OCI-LY3 (cell line): ENCODE measurements at regions not wholly inside any gene's neighbourhood (a gene's known extent, or its start where the extent isn't known, plus 50 kb on each side); places are given as distances from the start of the nearest gene placed in this dataset.

Experiments
- H2AFZ ChIP-seq: fragments of 200-600, 300-600 bp; shearing (Covaris generic); 2 replicates; pipeline ENCODE4 v1.6.0; 2014; ENCODE audit warnings: antibody characterized with exemption, low read depth, low read length
- H3K27ac ChIP-seq: fragments of 200-600, 300-600 bp; sonication (generic); 2 replicates; pipeline ENCODE4 v1.5.1; 2014; ENCODE audit warnings: mild to moderate bottlenecking, low read length, moderate library complexity, mixed read lengths
- H3K27me3 ChIP-seq: fragments of 200-600, 300-600 bp; sonication (generic); 2 replicates; pipeline ENCODE4 v1.6.1; 2014; ENCODE audit warnings: low read depth, low read length, mixed read lengths
- H3K36me3 ChIP-seq: fragments of 200-600, 300-600 bp; sonication (generic); replicated peaks from 2 replicates; pipeline ENCODE3; 2014; ENCODE audit warnings: low read depth, low read length, mixed read lengths
- H3K4me1 ChIP-seq: fragments of 300-600, 200-600 bp; sonication (generic); 2 replicates; pipeline ENCODE4 v1.6.1; 2014; ENCODE audit warnings: low read length, mixed read lengths
- H3K4me2 ChIP-seq: fragments of 200-600, 300-600 bp; sonication (generic); 2 replicates; pipeline ENCODE4 v1.6.1; 2014; ENCODE audit warnings: low read length, mixed read lengths
- H3K4me3 ChIP-seq: fragments of 300-600, 200-600 bp; sonication (generic); 2 replicates; pipeline ENCODE4 v1.5.1; 2014; ENCODE audit warnings: antibody characterized with exemption, mild to moderate bottlenecking, low read length, moderate library complexity
- H3K79me2 ChIP-seq: fragments of 300-600, 200-600 bp; shearing (Covaris generic); 2 replicates; pipeline ENCODE4 v1.6.1; 2014; ENCODE audit warnings: mild to moderate bottlenecking, low read length, mixed read lengths
- H3K9ac ChIP-seq: fragments of 300-600, 200-600 bp; shearing (Covaris generic); 2 replicates; pipeline ENCODE4 v1.6.0; 2014; ENCODE audit warnings: mild to moderate bottlenecking, low read length, moderate library complexity
- H3K9me3 ChIP-seq: fragments of 200-600, 300-600 bp; shearing (Covaris generic); 2 replicates; pipeline ENCODE4 v1.6.1; 2014; ENCODE audit warnings: low read length, mixed read lengths; ENCODE audit not compliant: insufficient read depth
- H4K20me1 ChIP-seq: fragments of 200-600, 300-600 bp; sonication (generic); 2 replicates; pipeline ENCODE4 v1.6.1; 2016; ENCODE audit warnings: low read length, mixed read lengths; ENCODE audit not compliant: insufficient read depth
- EZH2phosphoT487 ChIP-seq: fragments of 200-600 bp; shearing (Covaris generic); IDR thresholded peaks from 2 replicates; pipeline ENCODE4 v1.6.1; 2018; ENCODE audit warnings: antibody characterized with exemption, mixed run types, low read depth
- TF ChIP-seq, protein P1 (sequence below): fragments of 200-600, 300-600 bp; sonication (generic); IDR thresholded peaks from 2 replicates; pipeline ENCODE4 v1.5.1; 2014; ENCODE audit warnings: antibody characterized with exemption, low read length, low read depth

GRCh38 chr4:4740071-4740470, 119.4 kb upstream of the MSX1 start:
- H3K9me3 ChIP-seq = no peaks in the 10 kb centered on the region
- H3K27ac ChIP-seq = no peak overlapping the region
- no peak overlapping the region for H2AFZ ChIP-seq
- H3K4me1 ChIP-seq = no peaks in the 10 kb centered on the region
- H3K79me2 ChIP-seq = no peaks in the 10 kb centered on the region
- H3K27me3 ChIP-seq = no peaks in the 10 kb centered on the region
- no peaks in the 10 kb centered on the region for H4K20me1 ChIP-seq
- no peak overlapping the region for H3K4me2 ChIP-seq
- H3K36me3 ChIP-seq = no peaks in the 10 kb centered on the region
- H3K4me3 ChIP-seq = no peak overlapping the region
- no peak overlapping the region for H3K9ac ChIP-seq
- TF ChIP-seq, protein P1, sequence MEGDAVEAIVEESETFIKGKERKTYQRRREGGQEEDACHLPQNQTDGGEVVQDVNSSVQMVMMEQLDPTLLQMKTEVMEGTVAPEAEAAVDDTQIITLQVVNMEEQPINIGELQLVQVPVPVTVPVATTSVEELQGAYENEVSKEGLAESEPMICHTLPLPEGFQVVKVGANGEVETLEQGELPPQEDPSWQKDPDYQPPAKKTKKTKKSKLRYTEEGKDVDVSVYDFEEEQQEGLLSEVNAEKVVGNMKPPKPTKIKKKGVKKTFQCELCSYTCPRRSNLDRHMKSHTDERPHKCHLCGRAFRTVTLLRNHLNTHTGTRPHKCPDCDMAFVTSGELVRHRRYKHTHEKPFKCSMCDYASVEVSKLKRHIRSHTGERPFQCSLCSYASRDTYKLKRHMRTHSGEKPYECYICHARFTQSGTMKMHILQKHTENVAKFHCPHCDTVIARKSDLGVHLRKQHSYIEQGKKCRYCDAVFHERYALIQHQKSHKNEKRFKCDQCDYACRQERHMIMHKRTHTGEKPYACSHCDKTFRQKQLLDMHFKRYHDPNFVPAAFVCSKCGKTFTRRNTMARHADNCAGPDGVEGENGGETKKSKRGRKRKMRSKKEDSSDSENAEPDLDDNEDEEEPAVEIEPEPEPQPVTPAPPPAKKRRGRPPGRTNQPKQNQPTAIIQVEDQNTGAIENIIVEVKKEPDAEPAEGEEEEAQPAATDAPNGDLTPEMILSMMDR = no peak
- TF ChIP-seq EZH2phosphoT487 = no peak

DNA sequence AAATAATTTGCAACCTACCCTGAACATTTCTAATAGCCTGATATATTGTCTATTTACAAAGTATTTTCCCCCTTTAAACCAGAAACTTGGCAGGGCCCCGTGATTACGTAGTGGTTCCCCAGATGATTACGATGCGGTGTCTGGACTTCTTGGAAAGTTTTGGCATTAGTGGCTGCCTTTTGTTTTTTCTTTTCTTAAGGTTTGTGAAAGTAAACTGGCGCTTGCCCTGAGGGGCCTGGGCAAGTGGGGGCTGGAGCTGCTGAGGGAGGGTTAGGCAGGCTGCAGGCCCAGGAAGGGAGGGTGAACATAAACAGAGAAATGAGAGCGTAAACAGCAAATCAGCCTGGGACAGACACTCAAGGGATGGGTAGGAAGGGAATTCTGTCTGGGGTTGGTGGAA, 123.6 kb upstream of the MSX1 start:
- H3K4me1 ChIP-seq = no peaks in the 10 kb centered on the region
- no peak overlapping the region for H2AFZ ChIP-seq
- TF ChIP-seq, protein P1 = no peak
- TF ChIP-seq EZH2phosphoT487 = no peak
- H3K4me2 ChIP-seq = no peak overlapping the region
- no peak overlapping the region for H3K27ac ChIP-seq
- no peaks in the 10 kb centered on the region for H3K36me3 ChIP-seq
- no peaks in the 10 kb centered on the region for H4K20me1 ChIP-seq
- no peak overlapping the region for H3K9ac ChIP-seq
- no peaks in the 10 kb centered on the region for H3K79me2 ChIP-seq
- H3K4me3 ChIP-seq = no peak overlapping the region
- no peaks in the 10 kb centered on the region for H3K9me3 ChIP-seq
- H3K27me3 ChIP-seq = peaks cover 9% of the 10 kb centered on the region; the same call in 1 of the 2 replicates

GRCh38 chr4:4735136-4735750, 124.2 kb upstream of the MSX1 start:
- Histone ChIP-seq H2AFZ (no peak overlapping the region), H3K36me3 (no peaks in the 10 kb centered on the region), H3K4me3 (no peak overlapping the region), H3K27ac (no peak overlapping the region), H3K9ac (no peak overlapping the region), H3K79me2 (no peaks in the 10 kb centered on the region), H3K9me3 (no peaks in the 10 kb centered on the region), H4K20me1 (no peaks in the 10 kb centered on the region), H3K4me2 (no peak overlapping the region), H3K27me3 (peaks cover 9% of the 10 kb centered on the region; the same call in 1 of the 2 replicates), H3K4me1 (no peaks in the 10 kb centered on the region)
- TF ChIP-seq, protein P1 = no peak
- no peak for TF ChIP-seq EZH2phosphoT487

- Histone ChIP-seq H3K36me3 (no peaks in the 10 kb centered on the region), H3K4me2 (no peak overlapping the region), H3K9ac (no peak overlapping the region), H3K27me3 (peaks cover 9% of the 10 kb centered on the region; the same call in 1 of the 2 replicates), H2AFZ (no peak overlapping the region), H3K9me3 (no peaks in the 10 kb centered on the region), H3K27ac (no peak overlapping the region), H3K79me2 (no peaks in the 10 kb centered on the region), H3K4me1 (no peaks in the 10 kb centered on the region), H4K20me1 (no peaks in the 10 kb centered on the region), H3K4me3 (no peak overlapping the region)
- no peak for TF ChIP-seq EZH2phosphoT487
- TF ChIP-seq, protein P1 = no peak
Measured at GRCh38 chr4:4734425-4734824, 125.0 kb upstream of the MSX1 start.
